ENCODE measurements at regions not wholly inside any gene's neighbourhood (a gene's known extent, or its start where the extent isn't known, plus 50 kb on each side); places are given as distances from the start of the nearest gene placed in this dataset.

- no peak for DNase-seq (ENCODE audit: low read depth in 1 of 2, low spot score in 1 of 2)
- H3K27me3 ChIP-seq (ENCODE audit: insufficient read depth, poor library complexity, severe bottlenecking), result peaks cover 3% of the 10 kb centered on the region
- no peak overlapping the region for H3K4me3 ChIP-seq (replicated peaks; ENCODE audit: insufficient read depth, low read length)
- H3K27ac ChIP-seq (replicated peaks), result no peak overlapping the region
- no peak for TF ChIP-seq GABPA (IDR thresholded peaks at IDR 0.05; ENCODE audit: low read depth)
- TF ChIP-seq POLR2AphosphoS5 (IDR thresholded peaks at IDR 0.05; ENCODE audit: low read depth), result no peak
- no peak for TF ChIP-seq REST (IDR thresholded peaks at IDR 0.05; ENCODE audit: insufficient replicate concordance, low read depth)
- TF ChIP-seq CTCF (IDR thresholded peaks at IDR 0.05; ENCODE audit: insufficient read depth, low read length), result no peak
- no peak for TF ChIP-seq SPI1 (IDR thresholded peaks at IDR 0.05; ENCODE audit: borderline replicate concordance, low read depth)
Measured at GRCh38 chr1:90778486-90778885, 61.4 kb upstream of the BARHL2 start.

- H3K4me3 ChIP-seq (replicated peaks; ENCODE audit: insufficient read depth, low read length), result no peak overlapping the region
- TF ChIP-seq POLR2AphosphoS5 (IDR thresholded peaks at IDR 0.05; ENCODE audit: low read depth), result no peak
- TF ChIP-seq SPI1 (IDR thresholded peaks at IDR 0.05; ENCODE audit: borderline replicate concordance, low read depth), result no peak
- TF ChIP-seq CTCF (IDR thresholded peaks at IDR 0.05; ENCODE audit: insufficient read depth, low read length), result no peak
- TF ChIP-seq GABPA (IDR thresholded peaks at IDR 0.05; ENCODE audit: low read depth), result no peak
- no peak for TF ChIP-seq REST (IDR thresholded peaks at IDR 0.05; ENCODE audit: insufficient replicate concordance, low read depth)
- H3K27ac ChIP-seq (replicated peaks), result no peak overlapping the region
- DNase-seq (ENCODE audit: low read depth in 1 of 2, low spot score in 1 of 2), result no peak
- peaks cover 3% of the 10 kb centered on the region for H3K27me3 ChIP-seq (ENCODE audit: insufficient read depth, poor library complexity, severe bottlenecking)
Measured at GRCh38 chr1:90773812-90774211, 56.7 kb upstream of the BARHL2 start.

- DNase-seq (ENCODE audit: low read depth in 1 of 2, low spot score in 1 of 2), result no peak
- no peak overlapping the region for H3K4me3 ChIP-seq (replicated peaks; ENCODE audit: insufficient read depth, low read length)
- H3K27ac ChIP-seq (replicated peaks), result no peak overlapping the region
- peaks cover 4% of the 10 kb centered on the region for H3K27me3 ChIP-seq (ENCODE audit: insufficient read depth, poor library complexity, severe bottlenecking)
- TF ChIP-seq CTCF (IDR thresholded peaks at IDR 0.05; ENCODE audit: insufficient read depth, low read length) (no peak), POLR2AphosphoS5 (IDR thresholded peaks at IDR 0.05; ENCODE audit: low read depth) (no peak), SPI1 (IDR thresholded peaks at IDR 0.05; ENCODE audit: borderline replicate concordance, low read depth) (no peak), REST (IDR thresholded peaks at IDR 0.05; ENCODE audit: insufficient replicate concordance, low read depth) (no peak), GABPA (IDR thresholded peaks at IDR 0.05; ENCODE audit: low read depth) (no peak)
Measured at GRCh38 chr1:90768826-90769225, 51.7 kb upstream of the BARHL2 start.

Data from HL-60 (cell line).